DMS153 (cell line): ENCODE measurements at regions not wholly inside any gene's neighbourhood (a gene's known extent, or its start where the extent isn't known, plus 50 kb on each side); places are given as distances from the start of the nearest gene placed in this dataset.
"Not testable (repeated sequence)": the region's sequence is repeated elsewhere in the genome, so short reads cannot be mapped to it uniquely, and the experiment has no call there.

Experiments
- DNase-seq: peaks from one replicate; lab custom pipeline; 2025; lab: John Stamatoyannopoulos, UW

DNA sequence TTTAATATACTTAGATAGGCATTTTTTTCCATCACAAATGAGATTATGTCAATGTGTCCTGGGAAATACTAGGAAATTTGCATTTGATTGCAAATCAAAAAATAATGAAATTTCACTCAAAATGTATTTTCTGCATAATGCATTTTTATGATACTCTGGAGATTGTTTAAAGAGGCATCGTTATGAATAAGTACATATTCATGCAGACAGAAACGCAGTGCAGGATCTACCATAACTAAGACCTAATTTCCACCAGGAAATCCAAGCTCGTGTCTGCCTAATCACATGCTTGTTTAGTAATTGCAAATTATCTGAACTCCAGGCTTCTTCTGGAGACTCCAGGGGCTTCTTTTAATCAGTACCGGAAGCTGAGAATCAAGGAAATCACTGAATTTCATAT is 163.5 kb upstream of the MXRA5 start:
- DNase-seq: no peak

DNA sequence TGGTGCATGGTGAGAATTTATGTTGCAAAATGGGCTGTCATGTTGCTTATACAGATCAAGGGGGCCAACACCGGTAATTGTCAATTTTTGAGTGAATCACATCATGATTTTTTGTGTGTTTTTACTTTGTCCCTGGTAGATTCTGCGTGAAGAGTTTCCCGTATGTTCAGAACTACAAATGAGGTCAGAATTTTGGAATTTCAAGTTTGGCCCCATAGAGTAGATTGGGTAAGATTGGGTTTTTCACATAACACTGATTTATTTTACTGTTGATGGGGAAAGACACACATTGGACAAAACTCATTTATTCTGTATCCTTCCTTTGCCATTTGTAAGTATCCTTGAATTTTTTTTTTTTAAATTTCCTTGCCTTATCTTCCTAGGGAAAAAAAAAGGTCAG is 158.5 kb upstream of the MXRA5 start:
- no peak for DNase-seq

DNA sequence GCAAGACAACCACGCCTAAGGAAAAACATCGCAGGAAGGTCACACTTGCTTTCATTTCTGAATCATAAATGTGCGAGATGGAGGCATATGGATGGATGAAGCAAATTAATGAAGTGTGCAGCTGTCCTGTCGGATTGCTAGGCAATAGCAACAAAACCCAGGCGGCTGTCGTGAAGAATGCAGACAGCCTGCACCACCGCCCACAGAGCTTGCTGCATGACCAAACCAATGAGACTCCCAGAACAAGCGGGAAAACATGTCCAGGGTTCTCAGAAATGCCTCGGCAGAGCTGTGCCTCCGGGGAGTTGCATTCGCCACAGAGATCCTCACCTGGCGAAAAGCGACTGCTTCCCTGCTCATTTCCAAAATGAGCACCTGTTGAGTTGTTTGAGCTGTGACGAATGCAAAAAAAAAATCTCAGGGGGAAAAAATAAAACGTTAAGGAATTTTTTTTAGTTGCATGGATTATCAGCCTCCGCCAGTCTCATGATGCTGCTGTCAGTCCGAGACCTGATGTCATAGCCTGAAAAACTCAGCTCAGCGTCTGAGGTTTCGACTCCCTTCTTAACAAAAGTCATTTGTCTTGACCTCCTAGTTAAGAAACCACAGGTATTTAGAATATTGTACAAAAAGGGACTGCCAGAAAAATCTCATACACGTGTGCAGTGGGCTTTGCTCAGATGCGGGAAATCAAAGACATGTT is 155.5 kb upstream of the MXRA5 start:
- DNase-seq: no peak

DNA sequence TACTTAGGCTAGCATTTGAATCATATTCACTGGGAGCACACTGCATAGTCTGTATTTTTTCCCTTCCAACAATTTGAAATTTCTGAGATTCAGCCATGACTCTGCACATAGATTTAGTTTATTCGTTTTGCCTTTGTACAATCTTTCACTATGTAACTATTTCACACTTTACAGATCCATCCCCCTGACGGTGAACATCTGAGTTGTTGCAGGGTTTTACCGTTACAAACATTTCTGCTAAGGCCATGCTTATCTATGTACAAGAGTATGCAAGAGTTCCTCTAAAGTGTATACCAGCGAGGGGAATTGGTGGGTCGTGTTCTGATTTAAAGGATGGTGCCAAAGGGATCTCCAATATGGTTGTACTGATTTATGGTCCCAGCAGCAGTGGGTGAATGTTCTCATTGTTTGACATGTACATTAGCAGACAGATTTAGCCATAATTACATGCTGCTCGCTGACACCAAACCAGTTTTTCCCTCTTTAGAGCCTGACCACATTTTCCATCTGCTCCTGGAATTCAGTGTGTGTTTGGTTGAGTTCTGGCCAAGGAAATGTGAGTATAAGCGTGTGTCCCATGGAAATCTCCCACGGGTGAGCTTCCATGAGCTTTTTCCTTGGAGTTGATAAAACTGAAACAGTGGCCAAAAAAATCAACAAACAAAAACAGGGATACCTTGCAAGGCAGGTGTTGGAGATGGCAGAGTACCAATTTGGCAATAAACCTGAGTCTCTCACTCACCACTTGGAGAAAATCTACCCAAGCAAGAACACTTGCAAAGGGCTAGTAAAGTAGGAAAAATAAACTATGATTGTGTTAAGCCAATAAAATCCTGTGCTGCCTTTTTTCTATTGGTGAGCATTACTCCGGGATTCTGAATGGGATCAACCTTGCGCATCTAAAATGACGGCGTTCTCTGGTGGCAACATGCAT is 149.7 kb upstream of the MXRA5 start:
- DNase-seq: not testable (repeated sequence)

DNA sequence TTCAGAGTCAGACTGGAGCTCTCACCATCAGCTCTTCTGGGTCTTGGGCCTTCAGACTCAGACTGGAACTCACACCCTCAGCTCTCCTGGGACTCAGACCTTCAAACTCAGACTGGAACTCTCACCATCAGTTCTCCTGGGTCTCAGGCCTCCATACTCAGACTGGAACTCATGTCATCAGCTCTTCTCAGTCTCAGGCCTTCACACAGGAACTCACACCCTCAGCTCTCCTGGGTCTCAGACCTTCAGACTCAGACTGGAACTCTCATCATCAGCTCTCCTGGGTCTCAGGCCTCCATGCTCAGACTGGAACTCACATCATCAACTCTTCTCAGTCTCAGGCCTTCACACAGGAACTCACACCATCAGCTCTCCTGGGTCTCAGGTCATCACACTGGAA is 147.2 kb upstream of the MXRA5 start:
- no peak for DNase-seq

DNA sequence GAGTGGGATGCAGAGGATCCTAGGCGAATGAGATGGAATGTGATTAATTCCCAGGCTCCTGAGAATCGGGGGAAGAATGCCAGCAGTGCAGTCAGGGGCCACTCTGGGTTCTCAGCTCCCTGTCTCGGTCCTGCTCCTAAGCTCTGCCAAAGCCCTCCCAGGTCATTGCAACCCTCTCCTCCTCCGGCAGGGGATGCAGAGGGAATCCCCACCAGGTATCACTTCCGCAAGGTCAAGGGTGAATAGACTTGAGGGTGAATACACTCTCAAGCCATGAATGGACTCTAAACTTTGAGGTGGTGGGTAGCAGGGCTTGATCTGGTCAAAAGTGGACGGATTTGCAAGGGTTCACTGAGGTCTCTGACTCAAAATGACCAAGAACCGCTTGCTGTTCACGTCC is 139.3 kb upstream of the MXRA5 start:
- no peak for DNase-seq

DNA sequence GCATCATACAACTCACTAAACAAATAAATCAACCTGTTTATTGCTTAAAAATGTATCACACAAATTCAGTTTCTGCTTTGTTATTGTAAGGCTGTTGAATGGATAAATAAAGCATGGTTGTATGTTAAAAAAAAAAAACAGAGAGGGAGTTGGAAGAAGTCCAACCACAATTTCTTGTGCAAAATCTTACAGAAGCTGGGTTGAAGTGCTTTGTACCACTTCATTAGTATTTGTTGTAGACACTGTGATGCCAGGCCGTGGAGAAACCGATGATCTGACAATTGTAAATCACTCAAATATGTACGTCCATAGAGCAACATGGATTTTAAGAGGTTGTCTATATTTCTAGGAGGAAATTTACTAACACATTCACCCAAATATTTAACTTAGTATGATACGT is 132.6 kb upstream of the MXRA5 start:
- no peak for DNase-seq

DNA sequence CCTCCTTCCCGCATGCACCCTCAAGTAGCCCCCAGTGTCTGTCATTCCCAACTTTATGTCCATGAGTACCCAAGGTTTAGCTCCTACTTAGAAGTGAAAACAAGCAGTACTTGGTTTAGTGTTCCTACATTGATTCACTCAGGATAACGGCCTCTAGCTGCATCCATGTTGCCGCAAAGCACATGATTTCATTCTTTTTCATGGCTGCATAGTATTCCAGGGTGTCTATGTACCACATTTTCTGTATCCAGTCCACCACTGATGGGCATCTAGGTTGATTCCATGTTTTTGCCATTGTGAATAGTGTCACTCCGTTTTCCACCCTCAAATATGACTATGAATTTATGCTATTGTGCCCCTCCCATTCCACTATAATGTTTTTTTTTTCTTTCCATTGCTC is 130.5 kb upstream of the MXRA5 start:
- DNase-seq: no peak

DNA sequence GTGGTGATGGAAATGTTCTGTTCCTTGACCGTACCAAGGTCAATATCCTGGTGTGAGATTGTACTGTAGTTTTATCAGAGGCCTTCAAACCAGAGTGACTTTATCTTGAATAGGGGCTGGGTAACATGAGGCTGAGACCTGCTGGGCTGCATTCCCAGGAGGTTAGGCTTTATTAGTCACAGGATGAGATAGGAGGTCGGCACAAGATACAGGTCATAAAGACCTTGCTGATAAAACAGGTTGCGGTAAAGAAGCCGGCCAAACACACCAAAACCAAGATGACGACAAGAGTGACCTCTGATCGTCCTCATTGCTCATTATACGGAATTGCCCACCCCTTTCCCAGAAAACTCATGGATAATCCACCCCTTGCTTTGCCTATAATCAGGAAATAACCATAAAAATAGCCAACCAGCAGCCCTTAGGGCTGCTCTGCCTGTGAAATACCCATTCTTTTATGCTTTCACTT is 123.8 kb upstream of the MXRA5 start:
- not testable (repeated sequence) for DNase-seq

DNA sequence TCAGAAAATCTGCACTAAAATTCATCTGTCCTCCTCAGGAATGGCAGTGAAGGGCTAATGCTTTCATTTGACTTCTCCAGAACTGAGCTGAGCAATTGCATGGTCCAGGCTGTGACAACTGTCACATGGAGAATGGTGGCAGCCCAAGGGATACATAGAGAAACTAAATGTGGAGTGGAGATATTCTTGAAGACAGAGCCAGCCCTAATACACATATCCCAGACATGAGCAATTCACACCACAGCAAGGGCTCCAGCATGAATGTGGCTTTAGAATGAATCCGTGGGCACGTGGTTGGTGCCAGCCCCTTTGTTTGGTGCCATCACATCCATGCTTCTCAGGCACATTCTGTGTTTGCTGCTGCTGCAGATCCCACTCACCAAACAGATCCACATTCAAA is 121.6 kb upstream of the MXRA5 start:
- no peak for DNase-seq

DNA sequence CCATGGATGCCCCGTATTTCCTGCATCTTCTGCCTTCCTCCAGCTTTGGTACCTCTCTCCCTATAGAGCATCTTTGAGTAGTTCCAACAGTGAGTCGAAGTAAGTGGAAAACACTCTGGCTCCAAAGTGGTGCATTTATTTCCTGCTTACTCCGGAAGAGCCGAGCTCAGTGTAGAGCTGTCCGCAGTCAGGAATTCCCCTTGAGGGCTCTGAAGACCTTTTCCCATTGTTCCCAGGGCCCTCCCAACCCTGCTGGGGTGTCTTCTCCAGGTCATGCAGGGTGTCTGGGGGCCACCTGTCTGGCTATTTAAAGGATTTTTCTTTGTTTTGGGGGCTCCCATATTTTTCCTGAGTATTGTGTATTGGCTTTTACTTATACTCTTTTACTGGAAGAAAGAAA is 118.6 kb upstream of the MXRA5 start:
- no peak for DNase-seq

DNA sequence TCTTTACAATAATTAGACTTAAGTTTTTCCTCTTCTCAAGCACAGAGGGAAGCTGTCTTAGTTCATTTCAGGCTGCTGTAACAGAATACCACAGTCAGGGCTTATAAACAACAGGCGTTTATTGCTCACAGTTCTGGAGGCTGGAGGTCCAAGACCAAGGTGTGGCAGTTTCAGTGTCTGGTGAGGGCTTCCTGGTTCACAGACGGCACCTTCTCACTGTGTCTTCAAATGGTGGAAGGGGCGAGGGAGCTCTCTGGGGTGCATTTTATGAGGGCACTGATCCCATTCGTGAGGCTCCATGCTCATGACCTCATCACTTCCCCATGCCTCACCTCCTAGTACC is 115.7 kb upstream of the MXRA5 start:
- no peak for DNase-seq

DNA sequence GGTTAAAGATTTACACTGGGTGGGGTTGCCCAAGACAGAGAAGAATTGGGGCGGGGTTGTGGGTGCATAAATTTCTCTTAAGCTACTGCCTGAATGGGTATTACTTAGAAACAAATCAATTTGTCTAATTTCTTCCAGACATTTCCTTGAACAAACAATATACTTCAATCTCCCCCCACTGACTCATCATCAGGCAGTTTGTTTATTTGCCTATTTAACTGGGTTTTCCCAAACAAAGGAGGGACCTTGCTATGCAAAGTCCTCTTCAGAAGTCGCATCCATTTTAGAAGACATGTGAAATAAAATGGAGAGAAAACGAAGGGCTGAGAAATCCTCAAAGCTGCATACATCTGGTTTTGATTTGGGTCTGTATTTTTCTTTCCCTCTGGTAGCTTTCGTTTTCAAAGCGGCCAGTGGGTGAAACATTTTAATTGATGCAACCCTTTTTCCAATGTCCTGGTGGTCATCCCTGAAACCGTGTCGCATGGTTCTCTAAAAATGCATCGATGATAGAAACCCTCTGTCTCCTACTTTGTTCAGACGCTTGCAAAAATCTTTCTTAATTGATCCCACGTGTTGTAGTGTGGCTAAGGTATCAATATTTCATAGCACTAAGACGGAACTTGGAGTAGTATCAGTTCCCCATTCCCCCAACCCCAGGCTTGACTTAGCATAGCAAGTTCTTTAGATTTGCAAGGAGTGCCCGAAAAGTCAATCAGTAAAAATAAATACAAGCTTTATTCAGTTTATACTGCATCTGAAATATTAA is 115.1 kb upstream of the MXRA5 start:
- DNase-seq: no peak

DNA sequence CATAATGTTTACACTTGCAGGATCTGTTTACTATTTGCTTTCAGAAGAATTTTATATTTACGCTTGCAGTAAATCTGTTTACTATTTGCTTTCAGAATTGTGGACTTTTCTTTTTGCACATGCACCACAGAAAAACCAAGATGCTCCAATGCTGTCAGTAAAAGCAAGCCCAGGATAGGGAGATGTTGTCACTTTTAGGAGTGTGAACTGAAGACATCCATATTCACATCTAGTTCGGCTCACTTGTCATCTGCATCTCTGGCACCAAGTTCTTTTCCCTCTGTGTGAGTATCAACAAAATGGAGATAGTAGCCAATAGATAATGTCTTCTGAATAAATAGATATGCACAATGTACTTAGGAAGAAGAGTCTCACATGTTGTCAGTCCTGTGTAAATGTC is 109.3 kb upstream of the MXRA5 start:
- no peak for DNase-seq

DNA sequence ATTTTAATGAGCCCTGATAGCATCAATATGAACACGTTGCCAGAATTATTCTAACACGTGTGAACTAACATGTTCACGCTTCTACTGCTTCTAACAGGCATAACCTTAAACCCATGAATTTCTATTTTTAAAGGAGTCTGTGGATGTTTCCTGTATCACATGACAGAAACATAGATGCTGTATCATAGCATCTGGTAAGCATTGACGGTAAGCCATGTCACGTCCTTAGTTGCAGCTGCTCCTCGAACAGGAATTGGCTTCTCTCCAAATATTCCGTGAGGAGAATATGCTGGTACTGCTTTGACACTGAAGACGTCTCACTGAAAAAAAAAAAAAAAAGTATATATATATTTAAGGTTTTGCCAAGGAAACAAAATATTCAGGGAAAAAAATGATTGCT is 105.1 kb upstream of the MXRA5 start:
- DNase-seq: no peak

DNA sequence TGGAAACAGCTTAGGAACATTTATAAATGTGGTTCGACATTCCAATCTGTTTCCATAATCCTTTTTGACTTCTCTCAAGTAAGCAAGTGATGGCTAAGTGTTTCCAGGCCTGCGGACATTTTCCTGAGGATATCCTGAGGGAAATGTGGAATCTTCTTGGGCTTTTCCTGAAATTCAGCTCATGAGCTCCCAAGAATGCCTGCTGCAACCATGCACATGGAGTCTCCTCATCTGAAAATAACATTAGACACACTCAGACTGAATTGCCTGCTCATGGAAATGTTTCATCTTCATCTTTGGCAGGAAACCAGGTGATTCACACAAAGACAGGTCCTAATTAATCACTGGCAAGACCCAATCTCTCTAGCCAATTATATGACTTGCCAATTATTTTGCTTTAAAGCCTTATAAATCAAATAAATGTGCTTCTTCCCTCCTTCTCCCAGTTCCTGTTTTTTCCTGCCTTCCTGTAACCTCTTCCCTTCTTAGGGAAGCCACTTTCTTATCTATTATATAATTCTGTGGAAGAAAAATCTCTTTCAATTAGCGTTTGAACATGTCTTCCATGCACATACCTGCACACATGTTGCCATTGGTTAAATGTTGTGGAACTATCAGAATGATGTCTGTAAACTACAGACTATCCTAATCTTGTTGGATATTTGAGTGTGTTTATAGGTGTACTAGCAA is 104.6 kb upstream of the MXRA5 start:
- no peak for DNase-seq

DNA sequence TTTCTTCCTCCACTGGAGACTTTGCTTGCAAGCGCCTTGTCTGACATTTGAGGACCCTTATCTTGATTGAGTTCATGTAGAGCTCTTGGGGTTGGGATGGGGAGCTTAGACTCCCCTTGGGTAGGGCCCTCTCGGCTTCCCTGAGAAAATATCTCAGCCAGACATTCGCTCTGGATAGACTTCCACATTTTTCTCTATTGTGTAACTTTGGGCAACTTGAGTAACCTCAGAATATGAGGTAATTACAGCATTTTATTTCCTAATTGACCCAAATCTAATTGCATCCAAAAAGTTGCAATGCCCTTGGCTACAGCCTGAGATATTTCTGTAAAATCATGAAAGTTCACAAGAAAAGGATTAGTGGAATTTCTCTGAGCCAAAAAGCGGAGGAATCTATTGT is 102.8 kb upstream of the MXRA5 start:
- DNase-seq: no peak

DNA sequence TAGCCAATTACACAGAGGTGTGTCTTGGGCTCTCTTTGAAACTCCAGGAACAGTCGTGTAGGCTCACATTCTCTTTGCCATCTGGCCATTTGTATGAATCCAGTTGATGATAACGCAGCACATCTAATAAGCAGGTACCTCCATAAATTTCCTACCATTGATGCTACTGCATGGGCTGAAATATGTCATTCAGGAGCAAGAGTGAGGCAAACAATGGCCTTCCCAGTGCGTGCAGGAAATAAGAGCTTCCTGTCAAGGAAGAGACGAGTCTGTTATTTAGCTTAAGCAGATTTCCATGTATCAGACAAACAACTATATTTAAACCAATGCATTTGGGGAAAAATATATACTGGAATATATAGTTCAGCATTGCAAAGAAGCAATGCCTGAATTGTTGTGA is 102.1 kb upstream of the MXRA5 start:
- DNase-seq: no peak

DNA sequence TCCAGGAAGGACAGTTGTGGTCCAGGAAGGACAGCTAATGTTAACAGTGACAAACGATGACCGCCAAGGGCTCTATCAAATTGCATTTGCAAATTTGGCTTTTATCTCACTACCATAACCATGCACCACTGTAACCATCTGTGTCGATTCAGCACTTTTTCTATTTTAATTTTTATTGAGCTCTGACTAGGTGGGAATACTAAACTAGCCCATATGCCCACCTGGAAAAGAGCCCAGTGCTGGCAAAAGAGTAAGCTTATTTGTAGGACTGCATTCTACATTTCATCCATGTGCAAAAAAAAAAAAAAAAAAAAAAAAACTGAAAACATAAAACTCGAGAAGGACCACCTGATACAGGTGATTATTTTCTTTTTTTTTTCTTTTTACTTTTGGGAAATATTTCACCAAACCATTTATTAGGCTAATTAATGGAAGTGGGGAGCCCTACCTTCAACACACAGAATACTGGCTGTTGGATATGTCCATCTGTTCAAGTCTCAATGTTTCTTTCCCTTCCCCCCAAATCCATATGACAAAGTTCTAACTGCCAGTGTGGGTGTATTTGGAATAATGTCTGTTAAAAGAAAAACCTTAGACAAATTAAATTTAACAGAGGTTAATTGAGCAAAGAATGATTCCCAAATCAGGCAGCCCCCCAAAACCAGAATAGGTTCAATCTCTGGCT is 99.5 kb upstream of the MXRA5 start:
- DNase-seq: no peak

DNA sequence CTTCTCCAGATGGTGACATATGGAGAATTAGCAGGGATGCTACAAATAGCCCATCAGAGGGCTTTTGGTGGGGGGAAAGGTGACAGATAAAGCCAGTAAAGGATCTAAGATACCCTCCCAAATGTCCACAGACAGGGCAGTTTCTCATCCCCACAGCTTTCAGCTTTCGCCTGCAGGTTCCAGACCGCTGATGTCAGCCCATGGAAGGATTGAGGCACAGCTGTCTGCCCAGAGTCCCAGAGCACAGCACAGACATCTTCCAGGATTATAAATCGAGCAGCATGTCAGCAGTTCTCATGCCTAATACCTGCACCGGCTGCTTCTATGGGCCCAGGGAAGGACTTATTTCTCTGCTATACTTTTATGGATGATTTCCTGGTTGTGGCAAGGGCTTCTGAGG is 96.7 kb upstream of the MXRA5 start:
- no peak for DNase-seq

DNA sequence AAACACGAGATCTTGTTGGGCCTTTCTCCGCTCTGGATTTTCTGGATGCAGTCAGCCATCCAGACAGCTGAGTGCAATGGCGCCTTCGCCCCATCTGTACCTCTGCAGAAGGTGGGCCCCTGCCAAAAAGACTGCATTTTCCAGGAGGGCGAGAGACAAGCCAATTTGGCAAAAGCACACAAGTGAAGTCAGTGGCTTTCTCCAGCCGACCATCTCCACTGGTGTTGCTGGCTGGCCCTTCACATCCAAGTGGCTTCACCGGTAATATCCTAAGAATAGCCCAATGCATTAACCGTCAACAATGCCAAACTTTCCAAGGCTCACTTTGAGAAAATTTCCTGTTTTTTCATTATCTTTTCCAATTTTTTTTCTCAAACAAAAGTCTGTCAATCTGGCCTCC is 96.2 kb upstream of the MXRA5 start:
- no peak for DNase-seq

DNA sequence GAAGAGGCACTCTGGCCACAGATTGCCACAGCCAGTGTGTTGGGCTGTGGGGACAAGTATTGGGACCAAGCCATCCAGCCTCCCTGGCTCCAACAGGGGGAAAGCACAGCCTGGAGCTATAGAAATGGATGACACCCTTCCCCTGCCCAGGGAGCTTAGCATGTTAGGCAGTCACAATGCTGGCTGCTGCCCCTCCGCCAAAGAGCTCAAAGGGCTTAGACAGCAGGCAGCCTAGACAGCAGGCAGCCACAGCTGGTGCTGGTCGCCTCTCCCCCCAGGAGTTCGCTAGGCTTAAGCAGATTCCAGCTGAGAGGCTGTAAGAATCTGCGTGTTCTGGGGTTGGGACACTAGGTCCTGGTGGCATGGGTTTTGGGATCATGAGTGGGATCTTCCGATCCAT is 94.5 kb upstream of the MXRA5 start:
- no peak for DNase-seq
